ENCODE measurements at regions not wholly inside any gene's neighbourhood (a gene's known extent, or its start where the extent isn't known, plus 50 kb on each side); places are given as distances from the start of the nearest gene placed in this dataset.

DNA sequence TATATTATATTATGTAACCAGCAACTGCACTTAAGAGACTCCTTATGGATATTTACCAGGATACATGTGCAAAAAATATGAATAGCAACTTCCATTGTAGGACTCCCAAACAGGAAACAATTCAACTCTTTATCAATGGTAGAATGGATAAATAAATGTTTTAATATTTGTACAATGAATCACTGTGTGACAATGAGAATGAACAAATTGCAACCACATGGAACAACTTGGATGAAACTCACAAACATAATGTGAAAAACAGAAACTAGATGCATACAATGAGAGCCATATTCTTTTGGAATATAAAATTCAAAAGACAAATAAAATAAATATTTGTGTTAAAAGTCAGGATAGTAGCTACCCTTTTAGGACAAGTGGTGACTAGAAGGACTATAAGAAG, 1015.7 kb downstream of the TECRL start:
- TF ChIP-seq CTCF (conservative IDR thresholded peaks at IDR 0.05; ENCODE audit: low read depth in 2 of 2) (no peak), EZH2 (IDR thresholded peaks at IDR 0.05; ENCODE audit: low read depth, unreplicated experiment) (no peak)
